GM19395 (cell line): ENCODE measurements at regions not wholly inside any gene's neighbourhood (a gene's known extent, or its start where the extent isn't known, plus 50 kb on each side); places are given as distances from the start of the nearest gene placed in this dataset.
"Not testable (repeated sequence)": the region's sequence is repeated elsewhere in the genome, so short reads cannot be mapped to it uniquely, and the experiment has no call there.

Experiments used
- ATAC-seq: cut with Tn5 transposase; IDR thresholded peaks from one replicate; pipeline ENCODE4 v1.9.1; 2021; ENCODE audit warnings: mild to moderate bottlenecking, moderate library complexity; ENCODE audit not compliant: unreplicated experiment

DNA sequence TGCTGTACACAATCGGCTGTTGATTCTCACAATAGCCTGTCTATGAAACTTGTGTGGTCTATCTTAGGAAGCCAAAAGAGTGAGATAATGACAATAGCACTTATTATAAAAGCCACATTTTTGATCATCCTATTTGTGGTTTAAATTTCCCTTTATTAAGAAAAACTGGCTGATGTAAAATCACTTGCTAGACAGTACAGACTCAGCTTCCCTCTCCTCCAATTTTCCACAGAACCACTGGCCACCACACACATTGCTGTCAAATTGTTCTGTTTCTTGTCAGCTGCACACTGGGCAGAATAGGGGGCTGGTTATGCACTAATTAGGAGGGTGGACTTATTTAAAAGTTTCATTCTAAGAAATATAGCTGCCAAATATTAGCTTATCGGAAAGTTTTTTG is 425.9 kb downstream of the EPHA3 start:
- ATAC-seq: no peak

DNA sequence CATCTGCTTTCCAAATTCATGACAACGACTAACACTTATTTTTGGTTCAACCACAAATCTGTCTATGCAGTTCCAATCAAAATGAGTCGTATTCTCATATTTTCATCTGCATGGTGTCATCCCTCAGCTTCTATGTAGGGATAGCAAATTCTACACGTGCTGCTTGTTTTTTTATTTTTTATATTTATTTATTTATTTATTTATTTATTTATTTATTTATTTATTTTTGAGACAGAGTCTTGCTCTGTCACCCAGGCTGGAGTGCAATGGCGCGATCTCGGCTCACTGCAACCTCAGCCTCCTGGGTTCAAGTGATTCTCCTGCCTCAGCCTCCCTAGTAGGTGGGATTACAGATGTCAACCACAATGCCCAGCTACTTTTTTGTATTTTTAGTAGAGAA is 447.2 kb downstream of the EPHA3 start:
- not testable (repeated sequence) for ATAC-seq

DNA sequence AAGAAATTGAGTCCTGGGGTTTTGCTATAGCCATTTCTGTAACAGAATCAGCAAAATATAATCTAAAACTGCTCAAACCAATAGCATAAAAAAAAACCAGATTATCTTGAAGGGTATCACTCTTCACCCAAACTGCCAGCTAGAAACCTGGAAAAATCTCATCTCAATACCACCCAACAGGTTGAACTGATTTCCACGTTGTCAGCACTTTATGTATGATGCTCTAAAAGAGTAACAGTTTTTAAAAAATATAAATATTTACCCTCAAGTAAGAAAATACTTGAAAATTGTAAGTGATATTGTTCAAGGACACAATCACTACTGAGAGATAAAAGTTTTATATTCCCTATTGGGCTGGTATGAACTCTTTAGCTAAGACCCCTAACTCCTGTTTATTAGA is 451.3 kb downstream of the EPHA3 start:
- ATAC-seq: no peak

DNA sequence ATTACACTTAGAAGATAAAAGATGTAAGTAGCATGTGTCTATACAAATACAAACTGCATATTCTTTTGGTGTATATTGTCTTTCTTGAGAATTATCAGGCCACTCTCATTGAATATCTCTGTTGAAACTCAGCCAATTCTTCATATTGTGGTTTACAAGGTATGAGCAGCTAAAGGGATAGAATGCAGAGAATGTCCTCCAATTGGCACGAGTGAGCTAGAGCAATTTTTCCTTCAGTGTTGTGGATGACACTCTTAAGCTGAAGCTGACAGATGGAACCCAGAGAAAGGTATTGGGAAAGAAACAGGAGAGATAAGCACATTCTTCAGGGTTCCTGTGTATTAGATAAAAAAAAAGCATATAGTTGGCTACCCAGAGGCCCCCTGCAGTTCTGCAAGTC is 453.1 kb downstream of the EPHA3 start:
- ATAC-seq: no peak

DNA sequence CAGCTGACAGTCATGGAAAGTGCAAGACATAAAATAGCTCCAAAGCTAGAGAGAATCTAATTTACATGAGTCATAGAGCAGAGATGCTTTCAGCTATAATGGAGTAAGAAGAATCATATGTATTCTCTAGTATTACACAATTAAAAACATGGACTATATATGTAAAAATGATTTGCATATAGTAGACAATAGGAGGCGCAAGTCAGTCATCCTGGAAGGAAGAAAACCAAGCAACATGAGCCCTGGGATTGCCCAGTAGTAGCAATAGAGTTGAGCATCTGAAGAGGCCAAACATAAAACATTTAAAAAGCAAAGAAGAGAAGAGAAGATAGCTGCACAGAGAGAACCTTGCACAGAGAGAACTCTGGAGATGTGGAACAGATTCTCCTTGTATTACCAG is 455.0 kb downstream of the EPHA3 start:
- no peak for ATAC-seq

DNA sequence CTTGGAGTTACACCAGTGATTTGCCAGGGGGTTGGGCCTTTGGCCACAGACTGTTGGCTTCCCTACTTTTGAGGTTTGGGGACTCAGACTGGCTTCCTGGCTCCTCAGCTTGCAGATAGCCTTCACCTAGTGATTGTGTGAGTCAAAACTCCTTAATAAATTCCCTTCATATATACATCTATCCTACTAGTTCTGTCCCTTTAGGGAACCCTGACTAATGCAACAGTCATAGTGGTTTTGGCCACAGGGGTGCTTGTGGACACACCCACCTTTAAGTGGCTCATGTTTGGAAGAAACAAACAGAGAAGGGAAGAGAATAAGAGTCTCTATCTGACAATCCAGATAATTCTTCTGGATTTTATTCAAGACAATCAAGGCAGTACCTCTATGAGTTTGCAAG is 457.7 kb downstream of the EPHA3 start:
- no peak for ATAC-seq

DNA sequence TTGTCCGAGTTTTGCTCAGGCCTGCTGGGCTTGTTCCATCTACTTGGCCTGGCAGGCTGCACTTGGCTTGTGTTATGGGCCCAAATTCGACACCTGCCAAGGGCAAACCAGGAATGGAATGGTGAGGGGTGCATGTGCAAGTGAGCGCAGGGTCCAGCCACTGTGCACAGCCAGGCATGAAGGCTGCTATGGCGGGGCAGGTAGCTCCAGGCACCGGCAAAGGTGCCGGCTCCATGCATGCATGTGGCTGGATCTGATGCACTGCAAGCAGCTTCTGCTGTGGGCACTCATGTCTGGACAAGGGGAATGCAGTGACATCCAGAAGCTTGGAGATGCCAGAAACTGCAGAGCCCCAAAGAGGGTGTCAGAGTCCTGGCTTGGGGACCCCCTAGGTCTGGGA is 463.0 kb downstream of the EPHA3 start:
- no peak for ATAC-seq

DNA sequence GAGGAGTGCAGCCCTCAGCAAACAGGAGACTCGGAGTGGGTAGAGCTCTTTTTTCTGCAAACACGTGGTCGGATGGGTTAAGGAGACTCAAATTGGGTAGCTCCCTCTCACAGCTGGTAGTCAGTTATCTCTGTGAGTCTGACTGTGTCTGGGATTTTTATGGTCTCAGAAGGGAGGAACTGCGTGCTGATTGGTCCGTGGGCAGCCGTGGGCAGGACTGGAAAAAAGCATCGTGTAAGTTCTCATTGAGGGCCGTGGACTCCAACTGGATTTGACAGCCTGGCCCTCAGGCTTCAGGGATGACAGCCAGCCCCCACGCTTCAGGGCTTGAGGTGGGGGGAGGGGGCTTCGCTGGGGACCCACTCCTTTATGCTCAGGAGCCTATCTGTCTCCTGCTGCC is 463.9 kb downstream of the EPHA3 start:
- ATAC-seq: no peak

DNA sequence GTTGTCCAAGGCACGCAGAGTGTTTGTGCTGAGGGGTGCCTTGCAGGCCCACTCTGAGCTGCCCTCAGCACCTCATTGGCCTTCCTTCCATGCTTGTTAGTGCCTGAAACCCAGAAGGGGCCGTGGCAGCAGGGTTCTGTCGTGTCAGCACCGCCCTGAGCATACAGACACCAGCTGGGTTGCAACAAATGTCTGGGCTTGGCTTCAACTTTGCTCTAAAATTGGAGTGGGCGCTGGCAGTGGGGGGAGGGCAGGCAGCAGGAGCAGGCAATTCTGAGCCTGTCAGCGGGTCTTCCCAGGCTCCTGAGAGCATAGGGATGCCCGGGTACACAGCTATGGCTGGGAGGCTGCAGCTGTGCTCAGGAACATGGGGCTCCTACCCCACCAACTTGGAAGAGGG is 464.3 kb downstream of the EPHA3 start:
- no peak for ATAC-seq

DNA sequence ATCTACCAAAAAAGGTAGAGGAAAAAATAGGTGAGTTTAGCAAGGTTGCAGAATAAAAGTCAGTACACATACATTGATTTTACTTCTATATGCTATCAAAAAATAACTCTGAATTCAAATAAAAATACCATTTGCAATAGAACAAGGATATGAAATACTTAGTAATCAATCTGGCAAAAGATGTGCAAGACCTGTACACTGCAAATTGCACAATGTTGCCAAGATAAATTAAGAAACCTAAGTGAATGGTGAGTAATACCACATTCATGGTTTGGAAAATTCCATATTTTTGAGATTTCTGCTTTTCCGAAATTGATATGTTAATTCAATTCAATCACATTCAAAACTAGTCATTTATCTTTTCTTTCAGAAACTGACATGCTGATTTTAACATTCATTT is 464.8 kb downstream of the EPHA3 start:
- no peak for ATAC-seq

DNA sequence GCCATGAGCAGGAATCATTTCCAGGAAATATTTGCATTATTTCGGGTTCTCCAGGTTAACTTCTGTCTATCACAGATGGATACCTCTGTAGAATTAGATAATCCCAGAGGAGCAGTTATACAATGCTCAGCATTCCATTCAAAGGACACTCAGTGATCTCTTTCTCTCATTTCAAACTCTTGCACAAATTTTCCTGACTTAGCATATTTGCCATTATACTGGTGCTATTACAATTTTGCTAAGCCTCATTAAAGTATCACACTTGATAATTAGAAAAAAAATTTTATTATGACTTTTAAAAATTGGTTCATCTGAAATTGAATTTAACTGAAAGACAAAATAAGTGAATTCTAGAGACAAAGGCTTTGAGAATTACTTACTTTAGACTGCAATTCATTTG is 469.0 kb downstream of the EPHA3 start:
- ATAC-seq: no peak

DNA sequence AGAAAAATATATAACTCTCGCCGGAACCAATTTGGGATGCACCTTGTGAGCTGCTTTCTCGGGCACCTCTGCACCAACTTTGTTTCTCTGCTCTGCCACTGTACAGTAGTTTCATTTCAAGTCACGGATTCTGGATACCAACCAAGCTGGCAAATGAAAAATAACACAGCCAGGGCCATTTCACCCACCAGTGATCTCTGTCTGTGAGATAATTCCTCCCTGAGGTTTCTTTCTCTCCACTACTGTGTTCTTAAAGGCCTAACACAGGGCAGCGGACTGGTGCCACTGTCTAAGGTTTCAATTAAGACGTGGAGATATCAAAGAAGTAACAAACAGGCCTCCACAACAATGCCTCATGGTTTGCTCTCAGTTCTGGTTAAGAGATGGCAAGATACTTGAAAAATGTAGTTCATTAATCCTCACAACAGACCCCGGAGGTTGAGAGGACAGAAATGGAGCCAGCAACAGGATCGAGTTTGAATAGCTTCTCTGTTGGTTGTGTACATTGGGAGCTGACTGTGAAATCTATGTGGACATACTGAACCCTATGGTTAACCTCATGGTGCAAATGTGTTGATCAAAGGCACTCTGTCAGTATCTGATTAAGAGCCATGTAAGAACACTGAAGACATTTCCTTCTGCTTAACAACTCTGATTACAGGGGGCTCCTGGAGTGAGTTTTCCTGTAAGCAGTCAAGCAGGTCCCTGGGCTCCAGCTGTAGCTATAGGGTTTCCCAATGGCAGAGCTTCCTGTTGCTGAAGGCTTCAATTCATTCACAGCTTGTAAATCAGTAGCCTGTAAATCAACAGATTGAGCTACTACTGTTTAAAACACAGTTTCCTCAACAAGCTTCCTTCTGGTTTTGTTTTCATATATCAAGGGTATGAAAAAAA is 470.5 kb downstream of the EPHA3 start:
- no peak for ATAC-seq

DNA sequence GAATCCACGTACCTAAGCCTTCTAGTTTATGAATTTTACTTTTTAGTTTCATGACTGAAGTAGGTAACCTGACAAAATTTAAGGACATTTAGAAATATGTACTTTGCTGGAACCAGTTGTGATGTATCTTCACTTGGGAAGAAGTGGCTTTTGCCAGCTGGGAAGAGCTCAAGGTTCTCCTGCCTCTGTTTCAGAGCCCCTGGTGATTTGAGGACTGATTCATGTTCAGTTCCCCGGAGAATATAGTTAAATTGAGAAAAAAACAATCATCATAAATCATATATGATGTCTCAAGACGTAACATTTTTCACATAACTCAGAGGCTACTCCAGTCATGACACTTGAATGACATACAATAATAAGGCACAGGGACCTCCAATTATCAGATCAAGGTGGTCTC is 473.4 kb downstream of the EPHA3 start:
- no peak for ATAC-seq

DNA sequence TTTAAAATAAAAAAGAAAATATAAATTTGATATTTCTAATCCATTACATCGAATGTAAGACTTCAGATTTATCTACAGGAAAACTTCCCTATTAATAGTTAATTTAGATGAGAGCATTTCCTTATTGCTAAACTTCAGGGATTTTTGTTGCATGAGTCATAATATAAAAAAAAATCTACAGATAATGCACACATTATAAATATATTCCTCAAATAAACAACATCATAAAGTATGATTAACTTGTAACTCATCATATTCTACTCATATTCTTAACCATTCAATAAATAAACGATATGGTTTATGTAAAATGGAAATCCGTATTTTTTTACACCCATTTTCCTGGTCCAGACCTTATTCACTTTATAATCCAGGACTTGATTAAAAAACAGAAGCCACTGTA is 477.0 kb downstream of the EPHA3 start:
- ATAC-seq: no peak

DNA sequence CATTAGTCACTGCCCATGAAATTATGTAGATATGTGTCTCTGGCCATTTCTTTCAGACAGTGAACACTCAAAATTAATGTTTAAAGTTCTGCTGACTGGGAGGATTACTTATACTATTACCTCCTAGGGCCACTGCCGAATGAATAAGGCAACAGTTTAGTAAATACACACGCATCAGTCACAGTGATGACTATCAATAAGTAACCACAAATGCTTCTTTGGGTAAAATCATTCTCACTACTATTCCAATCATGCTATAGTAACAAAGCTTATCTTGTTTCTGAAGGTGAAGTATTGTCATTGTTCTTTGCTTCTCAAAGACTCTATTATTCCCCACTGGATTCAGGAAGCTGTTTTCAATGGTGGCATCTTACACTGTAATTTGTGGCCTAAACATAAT is 478.8 kb downstream of the EPHA3 start:
- no peak for ATAC-seq

DNA sequence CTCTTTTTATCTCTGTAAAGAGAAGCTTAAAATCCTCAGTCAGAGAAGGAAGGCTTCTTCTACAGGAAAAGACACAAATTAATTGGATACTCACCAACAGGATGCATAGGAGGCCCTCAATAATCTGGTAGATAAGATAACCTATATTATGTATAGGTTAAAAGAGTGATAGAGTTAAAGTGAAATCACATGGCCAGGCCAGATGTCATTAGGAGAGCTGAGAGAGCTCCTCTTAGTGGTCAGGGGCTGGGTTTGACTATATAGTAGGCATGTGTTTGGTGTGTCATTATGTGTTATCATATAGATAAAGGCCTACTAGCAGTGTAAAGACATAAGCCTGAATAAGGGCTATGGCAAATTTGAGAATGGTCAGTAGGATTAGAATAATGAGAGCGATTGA is 479.3 kb downstream of the EPHA3 start:
- ATAC-seq: no peak

DNA sequence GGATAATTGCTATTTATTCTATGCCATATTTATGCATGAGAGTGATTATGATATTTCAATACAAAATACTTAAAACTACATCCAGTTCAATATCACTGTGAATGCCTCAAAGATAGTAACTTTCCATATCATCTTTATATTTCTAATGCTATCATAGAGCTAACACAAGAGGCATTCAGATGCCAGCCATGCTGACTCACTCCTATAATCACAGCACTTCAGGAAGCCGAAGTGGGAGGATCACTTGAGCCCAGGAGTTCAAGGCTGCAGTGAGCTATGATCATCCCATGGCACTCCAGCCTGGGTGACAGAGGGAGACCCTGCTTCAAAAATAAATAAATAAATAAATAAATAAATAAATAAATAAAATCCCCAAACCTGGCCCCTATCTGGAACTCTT is 498.7 kb downstream of the EPHA3 start:
- no peak for ATAC-seq

DNA sequence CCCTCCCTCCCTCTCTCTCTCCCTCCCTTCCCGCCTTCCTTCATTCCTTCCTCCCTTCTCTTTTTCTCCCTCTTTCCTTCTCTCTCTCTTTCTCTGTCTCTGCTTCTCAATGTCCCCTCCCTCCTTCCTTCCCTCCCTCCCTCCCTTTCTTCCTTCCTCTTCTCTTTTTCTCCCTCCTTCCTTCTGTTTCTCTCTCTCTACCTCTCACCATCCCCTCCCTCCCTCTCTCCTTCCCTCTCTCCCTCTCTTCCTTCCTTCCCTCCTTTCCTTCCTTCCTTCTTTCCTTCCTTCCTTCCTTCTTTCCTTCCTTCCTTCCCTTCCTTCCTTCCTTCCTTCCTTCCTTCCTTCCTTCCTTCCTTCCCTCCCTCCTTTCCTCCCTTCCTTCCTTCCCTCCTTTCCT is 504.6 kb downstream of the EPHA3 start:
- no peak for ATAC-seq

DNA sequence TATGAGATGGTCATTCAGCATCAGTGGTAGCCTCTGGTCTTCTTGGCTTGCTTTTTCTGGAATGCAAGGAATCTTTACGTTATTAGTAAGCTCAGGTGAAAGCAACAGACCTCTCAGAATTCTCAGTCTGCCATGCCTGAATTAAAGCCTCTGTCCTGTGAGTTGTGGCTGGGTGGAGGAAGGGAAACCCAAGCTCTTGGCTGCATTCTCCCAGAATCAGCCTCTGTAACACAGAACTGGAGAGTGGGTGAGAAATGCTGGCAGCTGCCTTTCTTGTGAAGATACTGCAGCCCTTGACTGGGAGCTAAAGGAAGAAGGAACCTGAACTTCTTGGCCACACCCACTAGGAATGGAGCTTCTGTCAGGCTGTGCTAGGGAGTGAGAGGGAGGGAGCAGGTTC is 505.8 kb downstream of the EPHA3 start:
- no peak for ATAC-seq

DNA sequence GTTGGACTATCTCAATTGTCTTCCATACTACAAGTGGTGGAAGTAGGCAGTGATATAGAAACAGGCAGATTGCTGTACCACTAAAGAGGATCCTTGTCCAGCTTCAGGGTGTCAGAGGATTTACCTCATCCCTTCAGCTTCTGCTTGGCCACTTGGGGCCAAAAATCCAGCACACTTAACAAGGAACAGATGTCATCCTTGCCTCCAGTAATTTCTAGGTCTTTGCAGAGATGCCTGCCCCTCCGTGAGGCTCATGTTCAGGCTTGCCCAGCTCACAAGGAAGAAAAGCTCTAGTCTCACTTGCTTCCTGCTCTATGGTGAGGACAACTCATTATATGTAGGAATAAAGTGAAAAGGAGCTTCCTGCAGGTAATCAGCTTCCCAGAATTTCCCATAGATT is 510.3 kb downstream of the EPHA3 start:
- ATAC-seq: no peak

DNA sequence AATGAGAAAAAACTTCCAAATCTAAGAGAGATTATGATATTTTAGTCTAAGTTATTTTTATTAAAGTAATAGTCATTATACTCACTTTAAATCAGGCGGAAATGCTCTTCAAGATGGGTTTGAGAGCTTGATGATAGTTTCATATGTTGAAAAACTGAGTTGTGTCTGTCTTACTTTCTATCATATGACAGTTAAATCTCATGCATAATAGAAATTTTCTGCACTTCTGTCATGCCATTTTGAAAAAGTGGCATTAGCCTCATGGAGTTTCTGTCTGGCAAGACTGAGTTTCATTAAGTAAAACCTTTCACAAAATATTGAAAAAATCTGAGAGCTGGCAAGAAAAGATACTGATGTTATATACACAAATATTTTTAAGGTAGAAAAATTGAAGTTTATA is 511.8 kb downstream of the EPHA3 start:
- ATAC-seq: no peak

DNA sequence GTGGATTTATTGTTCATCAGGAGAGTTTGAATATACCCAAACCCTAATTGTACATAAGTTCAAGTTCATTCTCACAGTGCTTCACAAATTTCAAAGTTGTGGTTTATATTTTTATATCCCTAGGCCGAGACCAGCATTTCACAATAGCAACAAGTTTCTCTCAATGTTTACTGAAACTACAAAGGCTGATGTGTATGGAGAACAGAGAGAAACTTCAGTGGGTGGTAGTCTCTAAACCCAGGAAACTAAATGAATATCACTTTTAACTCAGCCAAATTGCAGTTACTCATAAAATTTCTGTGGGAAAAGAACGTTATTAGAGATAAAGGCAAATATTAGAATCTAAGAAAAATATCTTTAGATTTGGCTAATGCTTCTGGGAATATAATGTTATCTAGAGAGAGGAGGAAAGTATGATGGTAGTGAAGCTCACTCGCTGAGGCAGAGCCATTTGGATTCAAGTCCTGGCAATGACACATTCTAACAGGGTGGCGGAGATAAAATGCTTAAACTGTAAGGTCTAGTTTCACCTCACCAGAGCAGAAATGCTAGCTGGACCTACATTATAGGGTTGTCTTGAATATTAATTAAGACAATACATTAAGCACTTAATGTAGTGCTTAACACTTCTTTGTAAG is 514.8 kb downstream of the EPHA3 start:
- ATAC-seq: no peak

DNA sequence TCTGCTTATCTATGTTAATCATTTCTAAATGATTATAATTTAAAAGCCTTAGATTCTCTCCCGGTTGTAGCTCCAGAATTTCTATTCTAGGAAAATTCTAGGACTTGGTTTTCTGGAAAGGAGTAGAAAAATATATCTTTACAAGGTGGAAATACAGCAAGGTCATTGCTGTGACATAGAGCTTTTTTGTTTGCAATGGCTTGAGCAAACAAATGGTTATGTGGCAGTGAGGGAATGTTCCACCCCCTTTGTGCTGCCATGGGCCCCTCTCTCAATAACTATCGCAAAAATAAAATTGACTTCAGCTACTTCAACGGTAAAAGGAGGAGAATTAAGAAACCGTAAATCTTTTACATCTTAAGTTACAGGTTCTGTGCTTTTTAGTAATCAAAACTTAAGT is 517.1 kb downstream of the EPHA3 start:
- ATAC-seq: no peak
